NCI-H82 treated with DMSO at 0.1 percent for 48 hours (cell line): ENCODE measurements at regions not wholly inside any gene's neighbourhood (a gene's known extent, or its start where the extent isn't known, plus 50 kb on each side); places are given as distances from the start of the nearest gene placed in this dataset.

Experiments
- DNase-seq: peaks from one replicate; lab custom pipeline; 2025; ENCODE audit not compliant: unreplicated experiment; lab: John Stamatoyannopoulos, UW

DNA sequence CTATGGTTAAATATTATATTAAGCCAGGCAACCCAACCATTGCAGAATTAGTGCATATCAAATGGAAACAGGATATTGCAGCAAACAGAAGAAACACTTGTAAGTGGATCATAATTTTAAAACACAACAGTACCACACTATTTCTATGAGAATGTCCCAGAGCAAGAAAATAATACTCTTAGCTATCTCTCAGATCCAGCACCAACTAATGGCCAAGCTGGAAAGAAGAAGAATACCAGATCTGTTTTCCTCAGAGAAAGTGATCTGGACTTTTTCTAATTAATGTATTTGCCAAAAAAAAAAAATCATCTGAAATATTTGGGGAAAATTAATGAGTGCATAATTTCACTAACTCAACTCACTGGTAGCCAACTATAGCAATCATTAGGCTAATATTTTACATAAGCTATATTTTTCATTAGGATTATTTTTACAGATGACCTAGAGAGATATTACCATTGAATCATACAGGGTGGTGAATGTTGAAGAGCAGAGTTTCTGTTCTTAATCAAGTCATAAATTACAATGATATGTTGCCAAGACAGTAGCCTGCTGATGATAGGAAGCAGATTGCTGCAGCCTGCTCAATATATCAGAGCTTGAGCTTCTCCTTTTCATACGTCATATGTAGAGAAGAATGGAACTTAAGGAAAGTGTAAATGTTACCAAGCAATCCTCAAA lies 995.4 kb upstream of the LRRN3 start:
- no peak for DNase-seq

DNA sequence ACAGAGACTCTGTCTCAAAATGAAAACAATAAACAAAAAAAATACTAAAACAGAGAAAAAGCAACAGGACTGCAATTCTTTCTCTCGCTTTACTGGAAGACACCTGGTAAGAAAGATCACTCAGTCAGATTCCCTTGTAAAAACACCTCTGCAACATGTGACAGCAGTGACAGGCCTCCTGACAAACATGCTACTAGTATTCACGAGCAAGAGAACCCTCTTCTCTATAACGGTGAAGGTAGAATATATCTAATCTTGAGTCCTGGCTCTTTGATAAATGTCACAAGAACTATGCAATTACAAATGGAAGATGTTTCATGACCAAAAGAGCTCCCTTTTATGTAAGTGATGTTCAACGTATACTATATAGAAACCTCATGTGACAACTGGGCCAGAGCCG lies 986.7 kb upstream of the LRRN3 start:
- DNase-seq = no peak

DNA sequence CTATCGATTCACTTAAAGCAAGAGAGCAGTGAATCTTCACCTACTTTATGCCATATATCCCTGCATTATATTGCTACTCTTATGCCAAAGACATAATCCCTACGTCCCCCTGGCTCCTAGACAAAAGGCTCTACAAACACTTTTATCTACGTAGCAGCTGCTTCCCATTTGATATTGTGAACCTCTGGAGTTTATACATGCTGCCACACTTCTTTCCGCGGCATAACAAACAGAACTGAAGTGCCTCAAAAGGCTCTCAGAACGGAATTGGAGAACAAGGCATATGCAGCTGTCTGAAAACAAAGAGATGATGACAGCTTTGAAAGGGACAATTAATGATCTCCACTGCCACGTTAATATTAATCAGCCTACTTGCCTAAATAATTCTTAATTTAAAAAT lies 985.6 kb upstream of the LRRN3 start:
- no peak for DNase-seq

DNA sequence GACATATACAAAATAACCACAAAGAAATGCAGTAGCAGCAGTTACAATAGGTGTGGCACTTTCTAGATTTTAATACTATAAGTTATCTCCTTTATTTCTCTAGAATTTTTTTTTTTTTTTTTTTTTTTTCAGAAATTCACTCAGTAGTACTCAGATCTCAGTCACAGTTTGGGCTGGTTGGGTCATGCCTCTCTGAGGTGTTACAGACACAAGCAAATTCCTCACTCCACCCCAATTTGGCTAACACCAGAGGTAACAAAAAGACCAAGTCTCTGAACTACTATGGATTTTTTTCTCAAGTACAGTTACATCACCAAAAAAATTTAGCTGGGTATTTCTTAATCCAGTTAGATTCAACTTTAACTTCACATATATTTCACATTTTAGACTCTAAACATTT lies 985.1 kb upstream of the LRRN3 start:
- DNase-seq = no peak

DNA sequence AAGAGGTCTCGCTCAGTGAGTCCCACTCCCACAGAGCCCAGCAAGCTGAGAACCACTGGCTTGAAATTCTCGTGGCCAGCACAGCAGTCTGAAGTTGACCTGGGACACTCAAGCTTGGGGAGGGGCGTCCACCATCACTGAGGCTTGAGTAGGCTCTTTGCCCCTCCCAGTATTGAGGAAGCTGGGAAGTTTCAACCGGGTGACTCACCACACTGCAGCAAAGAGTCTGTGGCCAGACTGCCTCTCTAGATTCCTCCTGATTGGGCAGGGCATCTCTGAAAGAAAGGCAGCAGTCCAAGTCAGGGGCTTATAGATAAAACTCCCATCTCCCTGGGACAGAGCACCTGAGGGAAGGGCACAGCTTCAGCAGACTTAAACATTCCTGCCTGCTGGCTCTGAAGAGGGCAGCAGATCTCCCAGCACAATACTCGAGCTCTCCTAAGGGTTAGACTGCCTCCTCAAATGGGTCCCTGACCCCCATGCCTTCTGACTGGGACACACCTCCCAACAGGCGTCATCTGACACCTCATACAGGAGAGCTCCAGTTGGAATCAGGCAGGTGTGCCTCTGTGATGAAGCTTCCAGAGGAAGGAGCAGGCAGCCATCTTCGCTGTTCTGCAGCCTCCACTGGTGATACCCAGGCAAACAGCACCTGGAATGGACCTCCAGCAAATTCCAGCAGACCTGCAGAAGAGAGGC lies 970.9 kb upstream of the LRRN3 start:
- DNase-seq = no peak

DNA sequence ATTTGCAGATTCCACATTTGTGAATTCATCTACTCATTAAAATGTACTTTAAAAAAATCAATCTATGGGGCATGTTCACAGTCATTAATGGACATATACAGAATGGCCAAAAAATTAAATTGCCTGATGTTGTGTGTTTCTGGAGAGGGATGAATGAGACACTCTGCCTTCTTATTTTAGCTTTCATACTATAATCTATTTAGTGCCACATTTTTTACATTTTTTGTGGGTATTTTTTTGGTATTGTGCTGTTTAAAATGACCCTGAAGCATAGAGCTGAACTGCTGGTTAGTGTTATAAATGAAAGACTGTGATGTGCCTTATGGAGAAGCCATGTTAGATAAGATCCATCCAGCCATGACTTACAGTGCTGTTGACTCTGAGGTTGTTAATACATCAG lies 961.8 kb upstream of the LRRN3 start:
- DNase-seq = no peak

DNA sequence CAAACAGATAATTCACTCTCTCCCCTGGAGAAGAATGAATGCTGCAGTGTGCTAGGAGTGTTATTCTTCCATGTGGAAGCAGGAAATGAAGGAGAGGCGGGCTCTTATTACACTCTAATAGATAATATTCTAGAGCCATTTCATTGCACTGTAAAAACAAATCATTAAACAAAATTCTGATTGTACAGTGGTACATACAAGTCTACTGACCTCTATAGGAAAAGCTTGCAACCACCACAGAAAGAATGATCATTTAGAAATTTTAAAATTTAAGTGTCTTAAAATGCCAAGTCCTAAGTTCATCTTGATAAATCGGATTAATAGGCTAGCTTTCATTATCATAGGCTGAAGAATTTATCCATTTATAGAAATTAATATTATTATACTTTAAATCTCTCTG lies 960.3 kb upstream of the LRRN3 start:
- DNase-seq = no peak

DNA sequence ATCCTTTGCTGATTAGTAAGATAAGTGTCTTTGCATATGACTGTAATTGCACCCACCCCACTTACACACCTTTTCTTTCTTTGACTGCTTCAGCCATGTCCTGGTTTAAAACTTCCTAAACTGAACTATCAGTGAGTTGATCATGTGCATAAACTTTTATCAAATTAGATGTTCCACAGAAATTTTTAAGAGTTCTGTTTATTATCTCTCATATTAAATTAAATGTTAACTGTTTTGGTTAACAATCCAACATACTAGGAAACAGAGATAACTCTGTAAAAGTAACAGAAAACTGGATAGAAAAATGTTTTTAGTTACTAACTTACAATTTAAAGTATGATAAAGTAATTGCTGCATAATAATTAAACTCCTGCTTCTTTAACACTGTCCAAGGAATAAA lies 959.6 kb upstream of the LRRN3 start:
- DNase-seq = no peak

DNA sequence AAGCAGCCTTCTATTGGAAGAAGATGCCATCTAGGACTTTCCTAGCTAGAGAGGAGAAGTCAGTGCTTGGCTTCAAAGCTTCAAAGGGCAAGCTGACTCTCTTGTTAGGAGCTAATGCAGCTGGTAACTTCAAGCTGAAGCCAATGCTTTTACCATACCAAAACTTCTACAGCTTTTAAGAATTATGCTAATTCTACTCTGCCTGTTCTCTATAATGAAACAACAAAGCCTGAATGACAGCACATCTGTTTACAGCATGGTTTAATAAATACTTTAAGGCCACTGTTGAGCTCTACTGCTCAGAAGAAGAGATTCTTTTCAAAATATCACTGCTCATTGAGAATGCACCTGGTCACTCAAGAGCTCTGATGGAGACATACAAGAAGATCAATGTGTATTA lies 951.9 kb upstream of the LRRN3 start:
- no peak for DNase-seq

DNA sequence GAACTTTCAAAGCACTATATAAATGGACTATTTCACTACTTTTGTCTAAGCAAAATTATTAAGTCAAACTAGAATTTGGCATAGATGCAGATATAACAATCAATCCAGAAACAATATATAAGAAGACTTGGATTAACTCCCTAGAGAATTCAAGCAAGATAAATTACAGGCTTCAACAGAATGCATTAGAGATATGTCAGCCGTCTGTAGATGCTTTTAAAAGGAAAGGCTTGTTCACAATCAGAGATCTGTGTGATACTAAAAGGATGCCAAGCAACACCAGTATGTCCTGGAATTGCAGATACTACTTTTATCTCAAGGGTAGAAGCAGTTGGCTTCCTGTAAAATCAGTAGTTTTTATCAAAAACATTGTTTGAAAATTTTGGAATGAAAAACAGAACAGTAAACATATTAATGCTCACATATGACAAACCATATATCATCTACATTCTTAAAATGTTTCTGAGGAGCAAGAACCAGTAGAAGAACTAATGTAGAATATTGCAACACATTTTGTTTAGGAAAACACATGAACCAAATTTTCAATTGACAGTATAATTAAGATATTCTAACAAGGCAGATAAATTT lies 947.9 kb upstream of the LRRN3 start:
- no peak for DNase-seq

DNA sequence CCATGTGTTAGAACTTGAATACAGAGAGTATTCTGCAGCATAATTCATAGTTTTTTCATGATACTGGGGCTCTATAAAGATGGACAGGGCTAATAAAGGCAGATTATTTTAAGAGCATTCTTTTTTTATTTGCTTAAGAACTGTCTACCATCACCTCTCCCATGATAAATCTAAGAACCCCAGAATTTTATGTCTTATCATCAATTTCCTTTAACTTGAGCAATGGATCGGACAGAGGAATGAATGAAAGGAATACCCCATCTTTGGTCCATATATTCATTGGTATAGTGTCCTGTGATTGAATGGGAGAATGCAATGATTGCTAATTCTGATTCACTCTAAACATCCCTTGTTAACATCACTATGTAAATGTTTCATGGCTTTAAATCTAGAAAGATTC lies 946.3 kb upstream of the LRRN3 start:
- DNase-seq = no peak

DNA sequence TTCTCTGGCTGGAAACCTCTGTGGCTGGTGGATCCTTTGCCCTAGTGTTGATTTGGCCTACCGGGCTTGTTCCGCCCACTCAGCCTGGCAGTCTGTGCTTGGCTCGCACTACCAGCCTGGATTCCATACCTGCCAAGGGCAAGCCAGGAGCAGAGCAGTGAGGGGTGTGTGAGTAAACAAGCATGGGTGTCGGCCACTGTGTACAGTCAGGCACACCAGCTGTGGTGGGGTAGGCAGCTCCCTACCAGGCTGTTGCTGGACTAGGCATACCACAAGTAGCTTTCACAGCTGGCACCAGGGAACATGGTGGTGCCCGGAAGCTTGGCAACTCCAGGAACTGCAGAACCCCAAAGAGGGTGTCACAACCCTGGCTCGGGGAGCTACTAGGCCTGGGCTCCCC lies 942.9 kb upstream of the LRRN3 start:
- DNase-seq = no peak

DNA sequence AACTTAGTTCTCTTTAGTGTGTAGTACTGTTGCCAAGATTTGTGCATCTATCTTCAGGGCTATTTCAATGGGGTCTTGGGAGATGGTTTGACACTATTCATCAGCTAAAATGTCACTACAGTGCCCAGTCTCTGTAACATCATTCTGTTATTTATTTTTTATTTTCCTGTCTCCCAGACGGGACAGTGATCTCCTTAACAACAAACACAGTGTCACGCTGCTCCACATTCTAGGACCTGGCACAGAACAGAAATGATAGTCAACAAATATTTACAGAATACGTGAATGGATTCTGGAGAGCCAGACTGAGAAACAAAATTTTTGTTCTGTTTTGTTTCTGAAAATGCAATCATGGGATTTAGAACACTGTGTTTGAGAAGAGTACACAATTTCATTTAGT lies 937.7 kb upstream of the LRRN3 start:
- DNase-seq = no peak

DNA sequence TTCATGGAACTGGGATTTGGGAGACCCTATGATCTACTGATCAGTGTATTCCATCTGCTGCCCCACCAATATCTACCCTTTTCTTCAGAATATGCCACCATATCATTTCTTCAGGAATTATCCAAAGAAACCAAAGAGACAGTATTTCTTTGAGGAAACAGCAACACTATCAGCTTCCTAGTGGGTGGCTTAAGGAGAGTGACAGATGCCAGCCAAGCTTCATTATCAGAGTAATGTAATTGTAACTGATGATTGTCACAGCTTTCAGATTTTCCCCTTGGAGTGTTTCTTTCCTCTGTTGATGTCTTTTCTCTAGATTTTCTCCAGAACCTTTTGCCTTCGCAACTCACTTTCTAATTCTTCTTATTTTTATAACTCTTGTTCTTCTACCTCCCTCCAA lies 934.4 kb upstream of the LRRN3 start:
- peak; percentile 34 for DNase-seq

DNA sequence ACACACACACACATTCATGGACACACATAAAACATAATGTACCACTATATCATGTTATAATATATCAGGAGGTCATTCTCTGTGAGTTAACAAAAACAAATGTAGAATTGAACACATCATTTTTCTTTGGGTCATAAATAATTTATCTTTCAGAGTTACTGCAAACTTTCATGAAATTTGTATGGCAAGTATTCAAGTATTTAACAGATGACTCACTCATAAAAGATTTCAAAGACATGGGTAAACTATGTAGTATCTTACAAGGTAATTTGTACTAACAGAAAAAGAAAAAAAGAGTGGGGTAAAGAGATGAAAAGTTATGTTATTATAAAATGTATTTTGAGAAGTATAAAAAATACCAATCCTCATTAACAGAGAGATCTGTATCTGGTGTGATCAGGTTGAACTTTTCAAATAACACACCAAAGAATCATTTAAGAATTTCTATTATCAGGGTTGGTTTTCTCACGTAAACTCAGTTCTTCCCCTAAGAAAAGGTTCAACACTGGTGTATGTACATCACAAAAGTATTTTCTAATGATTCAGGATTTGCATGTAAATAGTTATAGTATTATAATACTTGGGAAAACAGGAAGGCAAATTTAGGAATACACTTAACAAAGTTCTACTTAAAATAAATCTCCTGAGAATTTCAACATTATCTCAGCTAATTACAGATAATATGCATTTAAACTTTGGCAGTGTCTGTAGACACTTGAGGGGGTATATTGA lies 933.1 kb upstream of the LRRN3 start:
- no peak for DNase-seq

DNA sequence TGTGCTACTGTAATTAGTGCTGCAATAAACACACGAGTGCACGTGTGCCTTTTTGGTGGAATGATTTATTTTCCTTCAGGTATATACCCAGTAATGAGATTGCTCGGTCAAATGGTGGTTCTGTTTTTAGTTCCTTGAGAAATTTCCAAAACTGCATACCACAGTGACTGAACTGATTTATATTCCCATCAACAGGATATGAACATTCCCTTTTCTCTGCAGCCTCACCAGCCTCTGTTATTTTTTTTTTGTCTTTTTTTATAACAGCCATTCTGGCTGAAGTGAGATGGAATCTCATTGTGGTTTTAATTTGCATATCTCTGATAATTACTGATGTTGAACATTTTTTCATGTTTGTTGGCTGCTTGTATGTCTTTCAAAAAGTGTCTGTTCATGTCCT lies 922.9 kb upstream of the LRRN3 start:
- no peak for DNase-seq

DNA sequence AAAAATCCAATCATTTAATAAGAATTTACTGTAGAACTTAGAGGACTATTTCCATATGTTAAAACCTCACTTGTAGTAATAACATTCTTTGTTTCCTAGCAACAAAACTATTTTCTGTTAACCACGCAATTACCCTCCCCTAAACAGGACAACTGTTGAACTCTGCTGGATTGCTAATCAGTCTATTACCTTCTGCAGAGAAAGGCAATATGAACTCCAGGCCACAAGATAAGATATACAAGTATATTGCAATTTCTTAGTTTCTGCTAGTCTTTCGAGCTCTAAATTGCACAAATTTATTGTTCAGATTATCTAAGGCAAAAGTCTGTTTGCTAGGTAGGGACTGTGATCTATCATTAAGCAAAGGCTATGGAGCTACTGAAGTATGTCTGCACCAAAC lies 920.1 kb upstream of the LRRN3 start:
- no peak for DNase-seq

DNA sequence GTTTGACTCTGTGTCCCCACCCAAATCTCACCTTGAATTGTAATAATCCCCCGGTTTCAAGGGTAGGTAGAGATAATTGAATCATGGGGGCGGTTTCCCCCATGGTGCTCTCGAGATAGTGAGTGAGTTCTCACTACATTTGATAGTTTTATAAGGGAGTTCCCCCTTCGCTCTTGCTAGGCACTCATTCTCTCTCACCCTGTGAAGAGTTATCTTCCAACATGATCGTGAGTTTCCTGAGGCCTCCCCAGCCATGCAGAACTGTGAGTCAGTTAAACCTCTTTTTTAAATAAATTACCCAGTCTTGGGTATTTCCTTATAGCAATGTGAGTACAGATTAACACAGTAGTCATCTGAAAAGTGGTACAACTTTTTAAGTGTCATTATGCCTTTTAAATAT lies 913.5 kb upstream of the LRRN3 start:
- DNase-seq = no peak

DNA sequence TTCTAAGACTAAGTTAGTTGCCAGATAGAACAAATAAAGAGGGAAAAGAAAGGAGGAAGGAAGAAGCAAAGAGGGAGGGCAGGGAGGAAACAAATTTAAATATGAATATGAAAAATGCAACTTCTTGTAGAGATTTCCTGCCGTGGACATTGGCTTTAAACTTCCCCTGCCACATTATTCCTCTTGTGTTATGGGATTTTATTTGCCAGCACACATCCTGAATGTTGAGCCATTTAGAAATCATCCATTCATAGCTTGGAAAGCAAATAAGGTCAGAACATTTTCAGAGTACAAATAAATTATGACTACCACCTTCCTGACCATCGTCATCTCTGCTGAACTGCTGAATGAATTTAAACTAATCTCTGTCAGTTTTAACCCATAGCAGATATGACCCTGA lies 911.9 kb upstream of the LRRN3 start:
- DNase-seq = no peak

DNA sequence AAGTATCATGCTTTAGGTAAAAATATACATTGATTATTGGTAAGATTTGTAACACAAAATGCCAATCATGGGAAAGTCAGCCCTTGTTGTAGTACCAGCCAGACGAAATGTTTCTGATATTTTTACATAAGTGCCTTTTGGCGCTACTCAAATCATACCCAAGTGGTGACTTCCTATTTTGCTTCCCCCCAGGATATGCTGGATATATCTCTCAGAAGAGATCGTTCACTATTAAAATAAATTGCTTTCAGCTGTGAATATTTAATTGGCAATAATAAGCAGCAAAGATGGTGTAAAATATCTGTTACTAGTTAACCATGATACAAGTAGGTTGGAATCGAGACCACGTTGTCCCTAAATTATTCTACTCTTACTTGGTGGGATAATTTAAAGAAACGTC lies 909.2 kb upstream of the LRRN3 start:
- no peak for DNase-seq

DNA sequence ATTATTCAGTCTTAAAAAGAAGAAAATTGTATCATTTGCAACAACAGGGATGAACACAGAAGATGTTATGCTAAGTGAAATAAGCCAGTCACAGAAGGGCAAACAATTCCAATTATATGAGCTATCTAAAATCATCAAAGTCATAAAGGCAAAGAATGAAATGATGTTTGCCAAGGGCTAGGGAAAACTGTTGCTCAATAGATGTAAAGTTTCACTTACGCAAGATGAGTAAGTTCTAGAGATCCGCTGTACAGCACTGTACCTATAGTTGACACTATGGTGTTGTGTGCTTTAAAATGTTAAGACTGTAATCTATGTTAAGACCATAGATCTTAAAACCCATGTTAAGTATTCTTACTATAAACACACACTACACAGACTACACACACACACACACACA lies 904.6 kb upstream of the LRRN3 start:
- no peak for DNase-seq
